C4-2B (cell line): ENCODE measurements at regions not wholly inside any gene's neighbourhood (a gene's known extent, or its start where the extent isn't known, plus 50 kb on each side); places are given as distances from the start of the nearest gene placed in this dataset.

Experiments
- ZFX ChIP-seq: fragments of 450-650 bp; IDR thresholded peaks from 2 replicates; pipeline ENCODE4 v1.6.1; 2017
- TF ChIP-seq, protein P1 (sequence below): fragments of 450-650 bp; conservative IDR thresholded peaks from 2 replicates; pipeline ENCODE4 v1.5.1; 2017; ENCODE audit warnings: mild to moderate bottlenecking

DNA sequence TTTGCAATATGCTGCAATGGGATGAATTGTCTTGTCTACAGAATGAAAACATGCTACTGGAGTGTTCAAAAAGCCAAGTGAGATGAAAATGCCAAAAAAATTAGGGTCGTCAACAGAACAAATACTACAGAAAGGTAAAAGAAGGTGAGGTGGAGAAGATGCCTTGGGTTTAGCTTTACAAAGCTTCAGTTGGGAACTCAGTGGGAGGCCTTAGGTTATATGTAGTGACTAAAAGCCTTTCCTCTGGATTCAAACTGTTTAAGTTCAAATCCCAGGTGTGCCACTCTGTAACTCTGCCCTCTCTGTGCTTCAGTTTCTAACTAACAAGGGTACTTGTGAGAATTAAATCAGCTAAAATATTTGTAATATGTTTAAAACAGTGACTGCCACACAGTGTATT is 84.9 kb upstream of the PDE3A start:
- TF ChIP-seq, protein P1, sequence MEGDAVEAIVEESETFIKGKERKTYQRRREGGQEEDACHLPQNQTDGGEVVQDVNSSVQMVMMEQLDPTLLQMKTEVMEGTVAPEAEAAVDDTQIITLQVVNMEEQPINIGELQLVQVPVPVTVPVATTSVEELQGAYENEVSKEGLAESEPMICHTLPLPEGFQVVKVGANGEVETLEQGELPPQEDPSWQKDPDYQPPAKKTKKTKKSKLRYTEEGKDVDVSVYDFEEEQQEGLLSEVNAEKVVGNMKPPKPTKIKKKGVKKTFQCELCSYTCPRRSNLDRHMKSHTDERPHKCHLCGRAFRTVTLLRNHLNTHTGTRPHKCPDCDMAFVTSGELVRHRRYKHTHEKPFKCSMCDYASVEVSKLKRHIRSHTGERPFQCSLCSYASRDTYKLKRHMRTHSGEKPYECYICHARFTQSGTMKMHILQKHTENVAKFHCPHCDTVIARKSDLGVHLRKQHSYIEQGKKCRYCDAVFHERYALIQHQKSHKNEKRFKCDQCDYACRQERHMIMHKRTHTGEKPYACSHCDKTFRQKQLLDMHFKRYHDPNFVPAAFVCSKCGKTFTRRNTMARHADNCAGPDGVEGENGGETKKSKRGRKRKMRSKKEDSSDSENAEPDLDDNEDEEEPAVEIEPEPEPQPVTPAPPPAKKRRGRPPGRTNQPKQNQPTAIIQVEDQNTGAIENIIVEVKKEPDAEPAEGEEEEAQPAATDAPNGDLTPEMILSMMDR, result no peak
- no peak for TF ChIP-seq ZFX
